Keratinocyte (primary cell): ENCODE measurements at regions not wholly inside any gene's neighbourhood (a gene's known extent, or its start where the extent isn't known, plus 50 kb on each side); places are given as distances from the start of the nearest gene placed in this dataset.

Source experiments
- DNase-seq: peaks from one replicate; pipeline ENCODE4 v3.0.0-alpha.2; 2011; ENCODE audit warnings: low read depth, missing footprints, low spot score
- FAIRE-seq: peaks from 2 replicates; lab custom pipeline; 2011; peaks lifted over from hg19 to GRCh38; lab: Jason Lieb, UNC
- H2AFZ ChIP-seq: 2 replicates; pipeline ENCODE4 v1.6.0; 2012; ENCODE audit warnings: low read length, control low read depth, inconsistent platforms; ENCODE audit not compliant: control insufficient read depth
- H3K27ac ChIP-seq: 2 replicates; pipeline ENCODE4 v1.5.1; 2011; ENCODE audit warnings: low read length; ENCODE audit not compliant: control insufficient read depth, insufficient read depth
- H3K27me3 ChIP-seq: 3 replicates; pipeline ENCODE4 v1.6.0; 2011; ENCODE audit warnings: low read length; ENCODE audit not compliant: control insufficient read depth, insufficient read depth; ENCODE audit errors: extremely low read depth
- H3K36me3 ChIP-seq, 2 experiments: 2 replicates in 1 of 2; 3 replicates in 1 of 2; pipeline ENCODE4 v1.5.1; 2011; ENCODE audit warnings: low read length in 2 of 2, mild to moderate bottlenecking in 1 of 2; ENCODE audit not compliant: control insufficient read depth in 2 of 2, insufficient read depth in 2 of 2; ENCODE audit errors: extremely low read depth in 1 of 2
- H3K4me1 ChIP-seq: 3 replicates; pipeline ENCODE4 v1.5.1; 2011; ENCODE audit warnings: low read length; ENCODE audit not compliant: control insufficient read depth, insufficient read depth; ENCODE audit errors: extremely low read depth
- H3K4me2 ChIP-seq: 3 replicates; pipeline ENCODE4 v1.6.0; 2011; ENCODE audit warnings: low read depth, low read length; ENCODE audit not compliant: control insufficient read depth, insufficient read depth; ENCODE audit errors: extremely low read depth
- H3K4me3 ChIP-seq, 3 experiments: fragments of 200-600 bp in 1 of 3; sonication (generic) in 1 of 3; 2 replicates in 2 of 3; 3 replicates in 1 of 3; pipeline ENCODE4 v1.5.1; 2011 to 2016; ENCODE audit warnings: low read length in 3 of 3, mild to moderate bottlenecking in 3 of 3, control low read depth in 2 of 3, inconsistent platforms in 1 of 3, low read depth in 1 of 3, mixed read lengths in 1 of 3, mixed run types in 1 of 3, moderate library complexity in 1 of 3; ENCODE audit not compliant: control insufficient read depth in 2 of 3, insufficient read depth in 2 of 3; ENCODE audit errors: extremely low read depth in 1 of 3
- H3K79me2 ChIP-seq: 2 replicates; pipeline ENCODE4 v1.6.0; 2012; ENCODE audit warnings: low read length; ENCODE audit not compliant: control insufficient read depth, insufficient read depth
- H3K9ac ChIP-seq: 3 replicates; pipeline ENCODE4 v1.6.0; 2011; ENCODE audit warnings: low read length; ENCODE audit not compliant: control insufficient read depth, insufficient read depth; ENCODE audit errors: extremely low read depth
- H3K9me1 ChIP-seq: 3 replicates; pipeline ENCODE4 v1.6.0; 2011; ENCODE audit warnings: low read length; ENCODE audit not compliant: control insufficient read depth, insufficient read depth; ENCODE audit errors: extremely low read depth
- H3K9me3 ChIP-seq: 2 replicates; pipeline ENCODE4 v1.5.1; 2012; ENCODE audit warnings: low read depth, low read length; ENCODE audit not compliant: control insufficient read depth
- H4K20me1 ChIP-seq: 3 replicates; pipeline ENCODE4 v1.6.0; 2011; ENCODE audit warnings: low read length; ENCODE audit not compliant: control insufficient read depth, insufficient read depth; ENCODE audit errors: extremely low read depth
- CTCF ChIP-seq, 3 experiments: IDR thresholded peaks in 1 of 3; conservative IDR thresholded peaks in 1 of 3; optimal IDR thresholded peaks in 1 of 3; 2 replicates in 2 of 3; 3 replicates in 1 of 3; pipeline versions ENCODE3 to v1.5.1; 2011; ENCODE audit warnings: low read length in 3 of 3, mild to moderate bottlenecking in 3 of 3, moderate library complexity in 2 of 3, control low read depth in 1 of 3, inconsistent platforms in 1 of 3; ENCODE audit not compliant: insufficient read depth in 2 of 3; ENCODE audit errors: extremely low read depth in 1 of 3
- EZH2 ChIP-seq: IDR thresholded peaks from one replicate; pipeline ENCODE4 v1.6.1; 2012; ENCODE audit warnings: inconsistent platforms, mild to moderate bottlenecking, low read length, moderate library complexity
- dilution Hi-C: fragments of 300-500 bp; cut with MboI; formaldehyde crosslinking; loops from one replicate; pipeline ENCODE4 v1.7.0; 2020; ENCODE audit warnings: low sequenced_read_pairs; ENCODE audit not compliant: extremely low pct_ligation_motif_present

- H3K9me1 ChIP-seq: no peaks in the 10 kb centered on the region
- H3K9me3 ChIP-seq: no peaks in the 10 kb centered on the region
- no peaks in the 10 kb centered on the region for H3K79me2 ChIP-seq
- TF ChIP-seq EZH2: no peak
- no peak for TF ChIP-seq CTCF (optimal IDR thresholded peaks at IDR 0.05 in 1 of 3, IDR thresholded peaks at IDR 0.05 in 1 of 3, conservative IDR thresholded peaks at IDR 0.05 in 1 of 3; ENCODE audit: extremely low read depth in 1 of 3, insufficient read depth in 2 of 3, low read length in 3 of 3)
- H2AFZ ChIP-seq: no peak overlapping the region
- no peaks in the 10 kb centered on the region for H4K20me1 ChIP-seq
- no peak for DNase-seq
- dilution Hi-C loops: no loop called here
- H3K9ac ChIP-seq: no peak overlapping the region
- no peak overlapping the region for H3K27ac ChIP-seq
- no peak for FAIRE-seq
- no peaks in the 10 kb centered on the region for H3K27me3 ChIP-seq
- no peak overlapping the region for H3K4me2 ChIP-seq
- no peaks in the 10 kb centered on the region for H3K4me1 ChIP-seq
- H3K36me3 ChIP-seq: no peaks in the 10 kb centered on the region
- no peak overlapping the region for H3K4me3 ChIP-seq
Observed at GRCh38 chr5:68770551-68770950, 323.3 kb upstream of the SLC30A5 start.

GRCh38 chr5:68771221-68771620 lies 322.6 kb upstream of the SLC30A5 start:
- FAIRE-seq: no peak
- Histone ChIP-seq H3K4me1 (no peaks in the 10 kb centered on the region), H2AFZ (no peak overlapping the region), H3K4me2 (no peak overlapping the region), H3K36me3 (no peaks in the 10 kb centered on the region), H3K27ac (no peak overlapping the region), H4K20me1 (no peaks in the 10 kb centered on the region), H3K9ac (no peak overlapping the region), H3K79me2 (no peaks in the 10 kb centered on the region), H3K27me3 (no peaks in the 10 kb centered on the region), H3K9me3 (no peaks in the 10 kb centered on the region), H3K9me1 (no peaks in the 10 kb centered on the region), H3K4me3 (no peak overlapping the region)
- no peak for TF ChIP-seq CTCF (optimal IDR thresholded peaks at IDR 0.05 in 1 of 3, IDR thresholded peaks at IDR 0.05 in 1 of 3, conservative IDR thresholded peaks at IDR 0.05 in 1 of 3; ENCODE audit: extremely low read depth in 1 of 3, insufficient read depth in 2 of 3, low read length in 3 of 3)
- TF ChIP-seq EZH2: no peak
- no peak for DNase-seq
- dilution Hi-C loops: no loop called here
